ENCODE measurements at regions not wholly inside any gene's neighbourhood (a gene's known extent, or its start where the extent isn't known, plus 50 kb on each side); places are given as distances from the start of the nearest gene placed in this dataset.

DNA sequence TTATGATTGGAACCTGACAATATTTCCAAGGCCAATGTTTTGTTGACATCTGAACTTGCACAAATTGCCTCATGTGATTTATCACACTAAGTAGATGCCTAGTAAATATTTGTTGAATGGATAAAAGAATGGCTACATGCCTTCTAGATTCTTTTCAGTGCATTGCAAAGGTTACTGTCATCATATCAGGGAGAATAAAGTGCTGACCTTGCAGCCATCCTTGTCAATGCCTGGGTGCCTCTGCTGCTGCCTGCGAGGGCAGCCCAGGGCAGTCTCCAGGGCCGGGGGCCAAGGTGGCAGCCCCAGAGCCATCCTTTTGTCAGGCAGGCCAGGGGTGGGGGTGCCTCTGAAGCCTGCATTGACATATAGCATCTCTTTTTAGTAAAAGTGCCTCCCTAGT is 325.6 kb upstream of the MTNR1B start:
- TF ChIP-seq POLR2A (IDR thresholded peaks at IDR 0.05): no peak
- TF ChIP-seq, protein P1, sequence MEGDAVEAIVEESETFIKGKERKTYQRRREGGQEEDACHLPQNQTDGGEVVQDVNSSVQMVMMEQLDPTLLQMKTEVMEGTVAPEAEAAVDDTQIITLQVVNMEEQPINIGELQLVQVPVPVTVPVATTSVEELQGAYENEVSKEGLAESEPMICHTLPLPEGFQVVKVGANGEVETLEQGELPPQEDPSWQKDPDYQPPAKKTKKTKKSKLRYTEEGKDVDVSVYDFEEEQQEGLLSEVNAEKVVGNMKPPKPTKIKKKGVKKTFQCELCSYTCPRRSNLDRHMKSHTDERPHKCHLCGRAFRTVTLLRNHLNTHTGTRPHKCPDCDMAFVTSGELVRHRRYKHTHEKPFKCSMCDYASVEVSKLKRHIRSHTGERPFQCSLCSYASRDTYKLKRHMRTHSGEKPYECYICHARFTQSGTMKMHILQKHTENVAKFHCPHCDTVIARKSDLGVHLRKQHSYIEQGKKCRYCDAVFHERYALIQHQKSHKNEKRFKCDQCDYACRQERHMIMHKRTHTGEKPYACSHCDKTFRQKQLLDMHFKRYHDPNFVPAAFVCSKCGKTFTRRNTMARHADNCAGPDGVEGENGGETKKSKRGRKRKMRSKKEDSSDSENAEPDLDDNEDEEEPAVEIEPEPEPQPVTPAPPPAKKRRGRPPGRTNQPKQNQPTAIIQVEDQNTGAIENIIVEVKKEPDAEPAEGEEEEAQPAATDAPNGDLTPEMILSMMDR (IDR thresholded peaks at IDR 0.05): no peak
